ENCODE measurements at regions not wholly inside any gene's neighbourhood (a gene's known extent, or its start where the extent isn't known, plus 50 kb on each side); places are given as distances from the start of the nearest gene placed in this dataset.

- no peak for DNase-seq (ENCODE audit: extremely low read depth in 1 of 11, low read depth in 9 of 11, low spot score in 4 of 11)
Measured at GRCh38 chr9:118422508-118422907, 718.3 kb downstream of the TLR4 start.

GRCh38 chr9:118423021-118423420 is 718.8 kb downstream of the TLR4 start:
- DNase-seq (ENCODE audit: extremely low read depth in 1 of 11, low read depth in 9 of 11, low spot score in 4 of 11) = no peak

DNA sequence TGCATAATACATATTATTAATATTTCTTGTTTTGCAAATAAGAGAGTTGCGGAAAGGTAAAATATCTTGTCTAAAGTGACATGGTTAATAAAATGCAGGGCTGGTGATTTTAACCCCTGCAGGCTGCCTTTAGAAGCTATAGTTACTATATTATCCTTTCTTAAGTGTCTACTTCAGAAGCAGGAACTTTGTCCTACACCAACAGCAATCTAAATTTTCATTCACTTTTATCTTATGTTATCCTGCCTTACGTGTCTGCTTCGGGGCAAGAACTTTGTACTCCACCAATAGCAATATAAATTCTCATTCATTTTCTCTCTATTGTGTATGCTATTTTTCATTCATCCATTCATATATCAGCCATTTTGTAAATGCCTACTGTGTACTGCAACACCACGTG is 719.5 kb downstream of the TLR4 start:
- no peak for DNase-seq (ENCODE audit: extremely low read depth in 1 of 11, low read depth in 9 of 11, low spot score in 4 of 11)

DNA sequence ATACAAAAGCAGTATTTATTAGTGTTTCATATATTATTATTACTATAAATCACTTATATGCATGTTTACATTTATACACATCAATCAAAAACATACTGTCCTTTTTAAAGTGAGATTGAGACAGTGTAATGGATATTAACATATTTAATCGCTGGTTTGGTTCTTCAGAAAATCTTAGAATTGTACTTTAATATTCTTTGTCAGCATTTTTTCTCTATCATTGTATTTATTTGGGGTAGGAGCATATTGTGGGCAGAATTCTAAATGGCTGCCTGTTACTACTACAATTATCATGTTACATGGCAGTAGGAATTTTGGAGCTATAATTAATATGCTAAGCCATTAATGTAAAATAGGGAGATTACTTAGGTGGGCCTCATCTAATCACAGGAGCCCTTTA is 722.6 kb downstream of the TLR4 start:
- DNase-seq (ENCODE audit: extremely low read depth in 1 of 11, low read depth in 9 of 11, low spot score in 4 of 11) = no peak

DNA sequence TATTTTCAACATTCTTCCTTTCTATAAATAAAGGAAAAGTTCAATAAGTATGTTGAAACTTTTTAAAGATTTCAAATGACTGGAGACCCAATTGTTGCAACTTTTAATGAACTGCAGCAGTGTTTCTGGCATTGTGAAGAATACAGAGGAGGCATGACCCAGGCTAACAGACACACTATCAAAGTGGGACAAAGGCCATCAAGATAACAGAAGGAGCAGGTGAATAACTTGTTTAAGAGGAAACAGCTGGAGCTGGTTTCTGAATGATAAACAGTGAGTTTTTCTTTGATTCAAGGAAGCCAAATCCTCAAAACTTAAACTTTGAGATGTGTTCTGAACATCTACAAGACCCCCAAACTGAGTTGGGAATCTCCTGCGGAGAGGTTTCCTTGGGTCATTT is 734.6 kb downstream of the TLR4 start:
- no peak for DNase-seq (ENCODE audit: extremely low read depth in 1 of 11, low read depth in 9 of 11, low spot score in 4 of 11)

DNA sequence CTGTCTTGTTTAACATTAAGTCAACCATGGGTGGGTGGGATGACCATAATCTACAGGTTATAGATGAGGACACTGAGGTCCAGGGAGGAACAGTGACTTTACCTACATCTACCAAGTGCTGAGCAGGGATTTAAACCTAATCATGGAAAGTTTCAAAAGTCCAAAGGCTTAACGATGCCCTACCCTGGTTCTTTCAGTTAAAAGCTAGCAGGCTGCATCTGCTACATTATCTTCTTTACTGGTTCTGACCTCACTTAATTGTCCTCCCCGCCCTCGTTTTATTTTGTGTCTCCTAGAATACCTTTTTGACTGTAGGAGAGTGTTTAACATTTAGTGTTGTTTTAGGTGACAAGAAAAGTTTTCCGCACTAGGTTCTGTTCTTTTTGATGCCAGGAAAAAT is 735.2 kb downstream of the TLR4 start:
- DNase-seq (ENCODE audit: extremely low read depth in 1 of 11, low read depth in 9 of 11, low spot score in 4 of 11) = no peak

- DNase-seq (ENCODE audit: extremely low read depth in 1 of 11, low read depth in 9 of 11, low spot score in 4 of 11) = no peak
Measured at GRCh38 chr9:118444403-118444802, 740.2 kb downstream of the TLR4 start.

GRCh38 chr9:118446943-118447639 is 742.9 kb downstream of the TLR4 start:
- DNase-seq (ENCODE audit: extremely low read depth in 1 of 11, low read depth in 9 of 11, low spot score in 4 of 11) = no peak

DNA sequence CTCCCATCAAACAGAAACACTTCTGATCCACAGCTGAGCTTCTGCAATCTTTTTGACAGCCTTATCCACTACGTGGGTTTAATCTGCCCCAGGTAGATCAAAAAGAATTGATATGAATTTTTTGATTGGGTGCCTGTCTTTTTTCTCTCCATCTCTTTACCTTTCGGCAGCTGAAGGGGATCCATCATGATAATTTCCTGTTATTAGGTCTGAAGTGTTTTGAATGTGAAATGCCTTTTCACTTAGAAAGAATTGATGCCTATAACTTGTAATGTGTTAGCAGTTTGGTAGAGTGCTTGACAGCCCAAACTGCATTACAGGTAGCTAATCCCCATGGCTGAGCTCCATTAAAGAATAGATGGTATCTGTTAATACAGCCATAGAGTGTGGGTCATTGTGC is 745.4 kb downstream of the TLR4 start:
- DNase-seq (ENCODE audit: extremely low read depth in 1 of 11, low read depth in 9 of 11, low spot score in 4 of 11) = no peak

- no peak for DNase-seq (ENCODE audit: extremely low read depth in 1 of 11, low read depth in 9 of 11, low spot score in 4 of 11)
Measured at GRCh38 chr9:118455259-118455658, 751.1 kb downstream of the TLR4 start.

DNA sequence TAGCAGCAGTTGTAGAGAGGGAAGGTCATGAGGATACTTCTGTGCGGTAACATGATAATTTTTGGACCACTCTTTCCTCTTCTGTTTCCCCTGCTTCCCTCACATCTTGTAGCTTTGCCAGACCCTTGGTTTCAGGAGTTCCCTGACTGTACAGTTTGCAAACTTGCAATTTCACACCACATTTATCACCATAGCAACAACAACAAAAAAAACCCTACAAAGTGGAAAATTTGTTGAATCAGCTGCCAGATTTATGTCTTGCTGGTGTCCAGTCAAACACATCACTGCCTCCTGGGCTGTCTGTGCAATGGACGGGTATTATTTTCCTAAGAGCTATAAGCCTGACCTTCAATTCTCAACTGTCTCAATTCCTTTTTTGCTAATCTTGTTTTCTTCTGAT is 751.6 kb downstream of the TLR4 start:
- DNase-seq (ENCODE audit: extremely low read depth in 1 of 11, low read depth in 9 of 11, low spot score in 4 of 11) = peak in 3 of 11 donors; percentile 1 to 15 (median 3)

GRCh38 chr9:118457171-118458000 is 753.2 kb downstream of the TLR4 start:
- DNase-seq (ENCODE audit: extremely low read depth in 1 of 11, low read depth in 9 of 11, low spot score in 4 of 11) = no peak

DNA sequence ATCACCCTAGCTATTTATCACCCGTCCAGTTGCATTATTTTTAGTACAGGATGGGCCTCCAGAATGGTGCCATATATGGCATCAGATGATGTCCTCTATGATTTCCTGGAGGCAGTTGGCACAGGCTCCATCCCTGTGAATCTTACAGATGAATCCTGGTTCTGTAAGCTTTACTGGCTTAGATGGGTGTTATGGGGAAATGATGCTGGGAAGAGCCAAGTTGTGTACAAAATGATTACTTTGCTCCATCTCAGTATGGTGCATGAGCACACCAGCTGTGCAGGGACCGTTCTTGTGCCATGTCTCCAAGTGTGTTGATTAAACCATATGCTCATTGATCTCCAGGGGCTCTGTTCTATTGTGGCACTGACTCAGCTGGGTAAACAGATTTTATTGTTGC is 755.7 kb downstream of the TLR4 start:
- DNase-seq (ENCODE audit: extremely low read depth in 1 of 11, low read depth in 9 of 11, low spot score in 4 of 11) = no peak

GRCh38 chr9:118463419-118463818 is 759.2 kb downstream of the TLR4 start:
- no peak for DNase-seq (ENCODE audit: extremely low read depth in 1 of 11, low read depth in 9 of 11, low spot score in 4 of 11)

GRCh38 chr9:118473521-118473920 is 769.3 kb downstream of the TLR4 start:
- no peak for DNase-seq (ENCODE audit: extremely low read depth in 1 of 11, low read depth in 9 of 11, low spot score in 4 of 11)

GRCh38 chr9:118478752-118479151 is 774.5 kb downstream of the TLR4 start:
- no peak for DNase-seq (ENCODE audit: extremely low read depth in 1 of 11, low read depth in 9 of 11, low spot score in 4 of 11)

DNA sequence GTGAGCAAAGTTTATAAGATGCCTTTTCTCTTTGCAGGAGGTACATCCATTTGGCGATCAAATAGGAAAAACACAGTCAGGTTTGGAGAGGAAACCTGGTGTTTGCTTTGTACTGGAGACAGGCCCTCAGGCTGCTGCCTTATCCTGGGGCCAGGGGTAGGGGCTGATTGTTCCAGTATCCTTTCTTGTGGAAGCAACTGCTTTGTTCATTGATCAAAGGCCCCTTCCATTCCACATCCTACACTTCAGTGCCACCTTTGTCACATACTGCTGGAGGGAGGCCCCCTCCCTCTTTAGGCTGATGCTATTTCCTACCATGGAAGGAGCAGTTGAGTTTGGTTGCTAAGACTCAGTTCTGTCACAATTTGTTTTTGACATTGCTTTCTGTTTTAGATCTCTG is 778.1 kb downstream of the TLR4 start:
- no peak for DNase-seq (ENCODE audit: extremely low read depth in 1 of 11, low read depth in 9 of 11, low spot score in 4 of 11)

- DNase-seq (ENCODE audit: extremely low read depth in 1 of 11, low read depth in 9 of 11, low spot score in 4 of 11) = no peak
Measured at GRCh38 chr9:118483677-118484076, 779.5 kb downstream of the TLR4 start.

DNA sequence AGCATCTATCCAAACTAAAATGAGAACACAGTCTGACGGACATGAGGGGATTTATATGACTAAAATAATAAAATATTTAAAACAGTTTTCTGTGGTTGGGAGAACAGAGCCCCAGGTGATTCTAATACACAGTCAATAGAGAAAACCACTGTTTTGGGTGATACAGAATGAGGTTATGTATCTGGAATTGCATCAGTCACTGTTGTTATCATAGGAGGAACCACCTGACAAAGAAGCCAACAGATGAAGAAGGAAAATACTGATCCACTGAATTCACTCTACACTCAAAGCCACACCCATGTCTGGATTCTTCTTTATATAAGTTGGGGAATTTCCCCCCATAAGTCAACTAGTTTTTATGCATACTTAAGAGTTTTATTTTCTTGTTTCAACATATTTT is 799.0 kb downstream of the TLR4 start:
- DNase-seq (ENCODE audit: extremely low read depth in 1 of 11, low read depth in 9 of 11, low spot score in 4 of 11) = no peak

DNA sequence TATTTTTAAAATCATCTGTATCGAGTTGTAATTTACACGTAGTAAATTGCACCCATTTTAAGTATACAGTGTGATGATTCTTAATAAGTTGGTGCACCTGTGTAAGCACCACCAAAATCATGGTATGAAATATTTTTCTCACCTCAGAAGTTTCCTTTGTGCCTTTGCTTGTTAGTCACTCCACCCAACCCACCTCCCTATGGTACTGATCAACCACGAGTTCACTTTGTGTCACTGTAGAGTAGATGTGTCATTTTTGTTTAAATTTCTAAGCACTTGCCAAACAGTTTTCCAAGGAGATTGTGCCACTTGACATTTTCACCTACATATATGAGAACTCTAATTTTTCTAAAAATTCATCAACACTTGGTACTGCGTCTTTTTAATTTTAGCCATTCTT is 806.5 kb downstream of the TLR4 start:
- DNase-seq (ENCODE audit: extremely low read depth in 1 of 11, low read depth in 9 of 11, low spot score in 4 of 11) = no peak

GRCh38 chr9:118515947-118516346 is 811.7 kb downstream of the TLR4 start:
- no peak for DNase-seq (ENCODE audit: extremely low read depth in 1 of 11, low read depth in 9 of 11, low spot score in 4 of 11)

Measured in renal cortex interstitium (tissue), 11 donors.